GM19395 (cell line): ENCODE measurements at regions not wholly inside any gene's neighbourhood (a gene's known extent, or its start where the extent isn't known, plus 50 kb on each side); places are given as distances from the start of the nearest gene placed in this dataset.
"Not testable (repeated sequence)": the region's sequence is repeated elsewhere in the genome, so short reads cannot be mapped to it uniquely, and the experiment has no call there.

Experiments
- ATAC-seq: cut with Tn5 transposase; IDR thresholded peaks from one replicate; pipeline ENCODE4 v1.9.1; 2021; ENCODE audit warnings: mild to moderate bottlenecking, moderate library complexity; ENCODE audit not compliant: unreplicated experiment

GRCh38 chr3:162892921-162893793, 1396.5 kb downstream of the OTOL1 start:
- no peak for ATAC-seq

- no peak for ATAC-seq
Measured at GRCh38 chr3:162897291-162897690, 1400.7 kb downstream of the OTOL1 start.

- no peak for ATAC-seq
Measured at GRCh38 chr3:162932503-162932902, 1435.9 kb downstream of the OTOL1 start.

- ATAC-seq = no peak
Measured at GRCh38 chr3:162933656-162934055, 1437.0 kb downstream of the OTOL1 start.

- no peak for ATAC-seq
Measured at GRCh38 chr3:162936706-162937105, 1440.1 kb downstream of the OTOL1 start.

- ATAC-seq = no peak
Measured at GRCh38 chr3:162938083-162938482, 1441.5 kb downstream of the OTOL1 start.

GRCh38 chr3:162945626-162946025, 1449.0 kb downstream of the OTOL1 start:
- no peak for ATAC-seq

GRCh38 chr3:162956711-162957110, 1460.1 kb downstream of the OTOL1 start:
- no peak for ATAC-seq

GRCh38 chr3:162960269-162960668, 1463.7 kb downstream of the OTOL1 start:
- no peak for ATAC-seq

GRCh38 chr3:162970292-162970691, 1473.7 kb downstream of the OTOL1 start:
- ATAC-seq = no peak

GRCh38 chr3:162971715-162972114, 1475.1 kb downstream of the OTOL1 start:
- ATAC-seq = no peak

GRCh38 chr3:162973428-162973917, 1476.9 kb downstream of the OTOL1 start:
- no peak for ATAC-seq

- no peak for ATAC-seq
Measured at GRCh38 chr3:162978136-162978535, 1481.5 kb downstream of the OTOL1 start.

GRCh38 chr3:162984746-162985145, 1488.1 kb downstream of the OTOL1 start:
- no peak for ATAC-seq

GRCh38 chr3:162987085-162987794, 1490.6 kb downstream of the OTOL1 start:
- not testable (repeated sequence) for ATAC-seq

- ATAC-seq = no peak
Measured at GRCh38 chr3:162992741-162993140, 1496.1 kb downstream of the OTOL1 start.

GRCh38 chr3:162994165-162994564, 1497.6 kb downstream of the OTOL1 start:
- ATAC-seq = no peak

- no peak for ATAC-seq
Measured at GRCh38 chr3:162996368-162996767, 1499.8 kb downstream of the OTOL1 start.

- ATAC-seq = no peak
Measured at GRCh38 chr3:162998205-162998604, 1501.6 kb downstream of the OTOL1 start.

GRCh38 chr3:163011596-163011995, 1515.0 kb downstream of the OTOL1 start:
- no peak for ATAC-seq

- ATAC-seq = no peak
Measured at GRCh38 chr3:163016251-163016650, 1519.6 kb downstream of the OTOL1 start.

- no peak for ATAC-seq
Measured at GRCh38 chr3:163018067-163018466, 1521.5 kb downstream of the OTOL1 start.
